PC-9 (cell line): ENCODE measurements at regions not wholly inside any gene's neighbourhood (a gene's known extent, or its start where the extent isn't known, plus 50 kb on each side); places are given as distances from the start of the nearest gene placed in this dataset.

Experiments
- EZH2 ChIP-seq: fragments of 200-600 bp; sonication (generic); IDR thresholded peaks from 2 replicates; pipeline ENCODE4 v1.8.0; 2017; ENCODE audit warnings: antibody characterized with exemption, low read depth
- TF ChIP-seq, protein P1 (sequence below): fragments of 200-600 bp; sonication (generic); conservative IDR thresholded peaks from 2 replicates; pipeline ENCODE4 v1.6.1; 2017; ENCODE audit warnings: mixed run types, antibody characterized with exemption, mild to moderate bottlenecking, moderate library complexity

DNA sequence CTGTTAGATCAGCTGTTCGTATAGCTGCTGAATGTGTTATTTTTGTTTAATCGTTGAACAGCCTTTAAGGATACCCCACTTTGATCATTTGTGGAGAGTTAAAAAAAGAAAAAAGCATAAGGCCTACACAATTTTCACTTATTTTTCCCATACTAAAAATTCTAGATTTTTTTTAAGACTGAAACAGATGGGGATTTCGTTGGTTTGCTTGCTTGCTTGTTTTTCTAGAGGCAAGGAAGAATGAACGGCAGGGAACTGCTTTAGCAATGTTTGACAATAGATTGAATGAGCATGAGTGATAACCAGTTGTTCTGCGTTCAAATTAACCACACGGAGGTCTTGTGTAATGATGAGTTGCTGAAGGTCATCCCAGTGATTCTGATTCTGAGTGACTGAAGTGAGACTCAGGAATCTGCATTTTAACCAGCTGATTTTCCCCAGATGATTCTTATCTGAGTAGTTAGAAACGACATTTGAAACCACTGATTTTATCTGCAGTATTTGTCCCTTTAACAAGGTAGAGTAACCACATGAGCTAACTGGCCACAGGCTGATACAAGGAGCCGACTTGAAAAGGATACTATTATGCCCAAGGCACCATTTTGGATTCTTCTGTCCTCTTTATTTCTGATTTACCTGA, 85.9 kb downstream of the GPR37 start:
- TF ChIP-seq, protein P1, sequence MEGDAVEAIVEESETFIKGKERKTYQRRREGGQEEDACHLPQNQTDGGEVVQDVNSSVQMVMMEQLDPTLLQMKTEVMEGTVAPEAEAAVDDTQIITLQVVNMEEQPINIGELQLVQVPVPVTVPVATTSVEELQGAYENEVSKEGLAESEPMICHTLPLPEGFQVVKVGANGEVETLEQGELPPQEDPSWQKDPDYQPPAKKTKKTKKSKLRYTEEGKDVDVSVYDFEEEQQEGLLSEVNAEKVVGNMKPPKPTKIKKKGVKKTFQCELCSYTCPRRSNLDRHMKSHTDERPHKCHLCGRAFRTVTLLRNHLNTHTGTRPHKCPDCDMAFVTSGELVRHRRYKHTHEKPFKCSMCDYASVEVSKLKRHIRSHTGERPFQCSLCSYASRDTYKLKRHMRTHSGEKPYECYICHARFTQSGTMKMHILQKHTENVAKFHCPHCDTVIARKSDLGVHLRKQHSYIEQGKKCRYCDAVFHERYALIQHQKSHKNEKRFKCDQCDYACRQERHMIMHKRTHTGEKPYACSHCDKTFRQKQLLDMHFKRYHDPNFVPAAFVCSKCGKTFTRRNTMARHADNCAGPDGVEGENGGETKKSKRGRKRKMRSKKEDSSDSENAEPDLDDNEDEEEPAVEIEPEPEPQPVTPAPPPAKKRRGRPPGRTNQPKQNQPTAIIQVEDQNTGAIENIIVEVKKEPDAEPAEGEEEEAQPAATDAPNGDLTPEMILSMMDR: no peak
- TF ChIP-seq EZH2: no peak
